SK-N-SH (cell line): ENCODE measurements at regions not wholly inside any gene's neighbourhood (a gene's known extent, or its start where the extent isn't known, plus 50 kb on each side); places are given as distances from the start of the nearest gene placed in this dataset.

ENCODE experiments used
- CTCF ChIA-PET: fragments of 300-600, 350-600 bp; formaldehyde crosslinking; extraction: SDS; loops from one replicate; lab custom pipeline; 2021; lab: Yijun Ruan, JAX
- POLR2A ChIA-PET: fragments of 350-600 bp; sonication (Branson Sonifier 250); formaldehyde crosslinking; extraction: SDS; loops from one replicate; lab custom pipeline; 2020; ENCODE audit warnings: antibody characterized with exemption, inconsistent platforms; lab: Yijun Ruan, JAX
- DNase-seq: peaks from one replicate; pipeline ENCODE4 v3.0.0; 2012
- H2AFZ ChIP-seq: fragments of 200-600 bp; sonication (generic); 2 replicates; pipeline ENCODE4 v1.8.1; 2016; ENCODE audit warnings: antibody characterized with exemption, mild to moderate bottlenecking, low read depth
- H3F3A ChIP-seq: fragments of 200-600 bp; sonication (generic); replicated peaks from 2 replicates; pipeline ENCODE3; 2016; ENCODE audit warnings: antibody characterized with exemption, mild to moderate bottlenecking; ENCODE audit not compliant: insufficient read depth
- H3K27ac ChIP-seq, 2 experiments: fragments of 200-500 bp in 1 of 2; fragments of 200-600 bp in 1 of 2; sonication (Bioruptor generic) in 1 of 2; sonication (generic), shearing (Covaris generic) in 1 of 2; 2 replicates each; pipeline versions ENCODE4 v1.5.1 to v1.6.1; 2014 to 2016; ENCODE audit warnings: low read depth in 2 of 2, inconsistent platforms in 1 of 2, low read length in 1 of 2, mild to moderate bottlenecking in 1 of 2, mixed read lengths in 1 of 2
- H3K27me3 ChIP-seq: fragments of 200-600 bp; sonication (generic), shearing (Covaris generic); 2 replicates; pipeline ENCODE4 v1.6.1; 2016; ENCODE audit warnings: mixed run types; ENCODE audit not compliant: insufficient read depth
- H3K36me3 ChIP-seq, 2 experiments: fragments of 200-500 bp in 1 of 2; fragments of 200-600 bp in 1 of 2; sonication (Bioruptor generic) in 1 of 2; sonication (generic) in 1 of 2; replicated peaks in 1 of 2; 2 replicates each; pipeline versions ENCODE3 to v1.5.1; 2014 to 2016; ENCODE audit warnings: low read length in 1 of 2, mild to moderate bottlenecking in 1 of 2; ENCODE audit not compliant: insufficient read depth in 2 of 2, control insufficient read depth in 1 of 2
- H3K4me1 ChIP-seq, 2 experiments: fragments of 200-500 bp in 1 of 2; fragments of 200-600 bp in 1 of 2; sonication (Bioruptor generic) in 1 of 2; sonication (generic), shearing (Covaris generic) in 1 of 2; 2 replicates each; pipeline versions ENCODE4 v1.5.1 to v1.6.1; 2014 to 2016; ENCODE audit warnings: low read depth in 1 of 2, low read length in 1 of 2, mixed run types in 1 of 2; ENCODE audit not compliant: insufficient read depth in 2 of 2, control insufficient read depth in 1 of 2
- H3K4me2 ChIP-seq: fragments of 200-600 bp; sonication (generic), shearing (Covaris generic); 2 replicates; pipeline ENCODE4 v1.6.1; 2017; ENCODE audit warnings: mixed run types
- H3K4me3 ChIP-seq, 2 experiments: fragments of 200-500 bp in 1 of 2; fragments of 200-600 bp in 1 of 2; sonication (Bioruptor generic) in 1 of 2; sonication (generic), shearing (Covaris generic) in 1 of 2; 2 replicates each; pipeline versions ENCODE4 v1.5.1 to v1.8.1; 2014 to 2016; ENCODE audit warnings: low read depth in 2 of 2, inconsistent platforms in 1 of 2, low read length in 1 of 2, mild to moderate bottlenecking in 1 of 2, mixed read lengths in 1 of 2, moderate library complexity in 1 of 2
- H3K79me2 ChIP-seq: fragments of 200-600 bp; sonication (generic); 2 replicates; pipeline ENCODE4 v1.8.1; 2017; ENCODE audit warnings: mild to moderate bottlenecking; ENCODE audit not compliant: insufficient read depth
- H3K9ac ChIP-seq: fragments of 200-600 bp; sonication (generic); 2 replicates; pipeline ENCODE4 v1.6.1; 2017; ENCODE audit warnings: mixed run types
- H3K9me2 ChIP-seq: fragments of 200-600 bp; sonication (generic); 2 replicates; pipeline ENCODE4 v1.6.1; 2017; ENCODE audit warnings: mixed run types
- H3K9me3 ChIP-seq: fragments of 200-600 bp; sonication (generic); 2 replicates; pipeline ENCODE4 v1.6.1; 2017; ENCODE audit warnings: mixed run types, mild to moderate bottlenecking, moderate library complexity
- H4K20me1 ChIP-seq: fragments of 200-600 bp; sonication (generic); 2 replicates; pipeline ENCODE4 v1.6.1; 2017; ENCODE audit warnings: mild to moderate bottlenecking, mixed run types; ENCODE audit not compliant: insufficient read depth
- ELF1 ChIP-seq: IDR thresholded peaks from 2 replicates; pipeline ENCODE4 v1.4.0; 2012
- FOSL2 ChIP-seq: IDR thresholded peaks from 2 replicates; pipeline ENCODE4 v1.4.0; 2012; ENCODE audit warnings: low read depth, mild to moderate bottlenecking, moderate library complexity, borderline replicate concordance
- FOXJ3 ChIP-seq: sonication (generic); formaldehyde crosslinking; IDR thresholded peaks from 2 replicates; pipeline ENCODE4 v1.5.1; 2020; ENCODE audit warnings: mild to moderate bottlenecking, missing genetic modification reagents
- JUND ChIP-seq: IDR thresholded peaks from 2 replicates; pipeline ENCODE4 v1.4.0; 2012
- MEF2A ChIP-seq: IDR thresholded peaks from 2 replicates; pipeline ENCODE4 v1.4.0; 2012; ENCODE audit warnings: low read depth, borderline replicate concordance
- POLR2AphosphoS5 ChIP-seq: IDR thresholded peaks from 2 replicates; pipeline ENCODE4 v1.6.1; 2012; ENCODE audit warnings: low read depth, low read length
- RCOR1 ChIP-seq: fragments of 150-350 bp; IDR thresholded peaks from 2 replicates; pipeline ENCODE4 v1.6.1; 2017; ENCODE audit warnings: antibody characterized with exemption, low read length
- RXRA ChIP-seq: IDR thresholded peaks from 2 replicates; pipeline ENCODE4 v1.4.0; 2012; ENCODE audit warnings: low read depth, mild to moderate bottlenecking, borderline replicate concordance
- SIN3A ChIP-seq: IDR thresholded peaks from 2 replicates; pipeline ENCODE4 v1.6.1; 2012; ENCODE audit warnings: low read depth, mild to moderate bottlenecking, low read length, moderate library complexity, borderline replicate concordance
- TAF1 ChIP-seq: IDR thresholded peaks from 2 replicates; pipeline ENCODE4 v1.6.1; 2012; ENCODE audit warnings: low read depth, mild to moderate bottlenecking, low read length, moderate library complexity, borderline replicate concordance
- TCF12 ChIP-seq: IDR thresholded peaks from 2 replicates; pipeline ENCODE4 v1.4.0; 2012
- TEAD4 ChIP-seq: IDR thresholded peaks from 2 replicates; pipeline ENCODE4 v1.4.0; 2012; ENCODE audit warnings: mild to moderate bottlenecking, borderline replicate concordance; ENCODE audit not compliant: insufficient read depth
- YY1 ChIP-seq: IDR thresholded peaks from 2 replicates; pipeline ENCODE4 v1.4.0; 2012; ENCODE audit warnings: low read depth, mild to moderate bottlenecking
- WGBS: methylation state at CpG from one replicate; pipeline ENCODE4 v1.1.6; 2017; ENCODE audit warnings: low lambda C conversion rate; 5-methylcytosine and 5-hydroxymethylcytosine counted together
- TF ChIP-seq, protein P1 (sequence below): IDR thresholded peaks from 2 replicates; pipeline ENCODE4 v1.4.0; 2012; ENCODE audit warnings: low read depth, borderline replicate concordance
- TF ChIP-seq, protein P2 (sequence below): fragments of 200-600 bp; sonication (generic); IDR thresholded peaks from 2 replicates; pipeline ENCODE4 v1.6.1; 2017; ENCODE audit warnings: antibody characterized with exemption, mild to moderate bottlenecking, moderate library complexity
- TF ChIP-seq, protein P3 (sequence below): IDR thresholded peaks from 2 replicates; pipeline ENCODE4 v1.4.0; 2012; ENCODE audit warnings: low read depth, borderline replicate concordance
- TF ChIP-seq, protein P4 (sequence below): fragments of 150-350 bp; IDR thresholded peaks from 2 replicates; pipeline ENCODE4 v1.6.1; 2016; ENCODE audit warnings: mild to moderate bottlenecking, low read depth, low read length

DNA sequence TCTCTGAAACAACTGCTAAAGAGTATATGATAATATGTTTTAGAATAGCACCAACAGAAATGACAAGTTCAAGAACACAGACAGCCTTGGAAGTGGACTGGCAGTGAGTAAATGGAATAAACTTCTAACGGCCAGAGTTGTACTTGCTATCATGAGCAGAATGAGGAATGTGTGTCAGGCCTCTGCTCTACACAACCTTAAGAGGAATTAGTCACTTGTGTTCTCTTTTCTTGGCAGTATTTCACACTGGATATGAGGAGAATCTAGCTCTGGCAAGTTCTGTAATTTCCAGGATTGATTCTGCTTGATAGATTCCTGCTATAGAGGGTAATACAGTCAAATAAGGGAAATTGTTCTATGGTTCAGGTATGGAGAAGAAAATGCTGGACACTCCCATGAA is 757.3 kb downstream of the EFNB2 start:
- Histone ChIP-seq H3K79me2 (no peaks in the 10 kb centered on the region), H3K9me3 (no peaks in the 10 kb centered on the region), H3K9me2 (no peaks in the 10 kb centered on the region), H4K20me1 (no peaks in the 10 kb centered on the region), H3K4me3 (no peak overlapping the region), H3K27me3 (no peaks in the 10 kb centered on the region), H3F3A (no peaks in the 10 kb centered on the region), H3K36me3 (no peaks in the 10 kb centered on the region), H3K4me2 (no peak overlapping the region)
- WGBS, result 17% methylated on average over 1 of the region's 1 CpG
- CTCF ChIA-PET, result no interaction called here
- DNase-seq, result no peak
- TF ChIP-seq TEAD4 (no peak), YY1 (no peak), FOSL2 (no peak), FOXJ3 (CRISPR knock-in tag) (no peak), RXRA (no peak), MEF2A (no peak), ELF1 (no peak), TAF1 (no peak), SIN3A (no peak), TCF12 (no peak), POLR2AphosphoS5 (no peak), JUND (no peak), RCOR1 (no peak)
- TF ChIP-seq, protein P1, sequence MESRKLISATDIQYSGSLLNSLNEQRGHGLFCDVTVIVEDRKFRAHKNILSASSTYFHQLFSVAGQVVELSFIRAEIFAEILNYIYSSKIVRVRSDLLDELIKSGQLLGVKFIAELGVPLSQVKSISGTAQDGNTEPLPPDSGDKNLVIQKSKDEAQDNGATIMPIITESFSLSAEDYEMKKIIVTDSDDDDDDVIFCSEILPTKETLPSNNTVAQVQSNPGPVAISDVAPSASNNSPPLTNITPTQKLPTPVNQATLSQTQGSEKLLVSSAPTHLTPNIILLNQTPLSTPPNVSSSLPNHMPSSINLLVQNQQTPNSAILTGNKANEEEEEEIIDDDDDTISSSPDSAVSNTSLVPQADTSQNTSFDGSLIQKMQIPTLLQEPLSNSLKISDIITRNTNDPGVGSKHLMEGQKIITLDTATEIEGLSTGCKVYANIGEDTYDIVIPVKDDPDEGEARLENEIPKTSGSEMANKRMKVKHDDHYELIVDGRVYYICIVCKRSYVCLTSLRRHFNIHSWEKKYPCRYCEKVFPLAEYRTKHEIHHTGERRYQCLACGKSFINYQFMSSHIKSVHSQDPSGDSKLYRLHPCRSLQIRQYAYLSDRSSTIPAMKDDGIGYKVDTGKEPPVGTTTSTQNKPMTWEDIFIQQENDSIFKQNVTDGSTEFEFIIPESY, result no peak
- TF ChIP-seq, protein P2, sequence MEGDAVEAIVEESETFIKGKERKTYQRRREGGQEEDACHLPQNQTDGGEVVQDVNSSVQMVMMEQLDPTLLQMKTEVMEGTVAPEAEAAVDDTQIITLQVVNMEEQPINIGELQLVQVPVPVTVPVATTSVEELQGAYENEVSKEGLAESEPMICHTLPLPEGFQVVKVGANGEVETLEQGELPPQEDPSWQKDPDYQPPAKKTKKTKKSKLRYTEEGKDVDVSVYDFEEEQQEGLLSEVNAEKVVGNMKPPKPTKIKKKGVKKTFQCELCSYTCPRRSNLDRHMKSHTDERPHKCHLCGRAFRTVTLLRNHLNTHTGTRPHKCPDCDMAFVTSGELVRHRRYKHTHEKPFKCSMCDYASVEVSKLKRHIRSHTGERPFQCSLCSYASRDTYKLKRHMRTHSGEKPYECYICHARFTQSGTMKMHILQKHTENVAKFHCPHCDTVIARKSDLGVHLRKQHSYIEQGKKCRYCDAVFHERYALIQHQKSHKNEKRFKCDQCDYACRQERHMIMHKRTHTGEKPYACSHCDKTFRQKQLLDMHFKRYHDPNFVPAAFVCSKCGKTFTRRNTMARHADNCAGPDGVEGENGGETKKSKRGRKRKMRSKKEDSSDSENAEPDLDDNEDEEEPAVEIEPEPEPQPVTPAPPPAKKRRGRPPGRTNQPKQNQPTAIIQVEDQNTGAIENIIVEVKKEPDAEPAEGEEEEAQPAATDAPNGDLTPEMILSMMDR, result no peak
- TF ChIP-seq, protein P3, sequence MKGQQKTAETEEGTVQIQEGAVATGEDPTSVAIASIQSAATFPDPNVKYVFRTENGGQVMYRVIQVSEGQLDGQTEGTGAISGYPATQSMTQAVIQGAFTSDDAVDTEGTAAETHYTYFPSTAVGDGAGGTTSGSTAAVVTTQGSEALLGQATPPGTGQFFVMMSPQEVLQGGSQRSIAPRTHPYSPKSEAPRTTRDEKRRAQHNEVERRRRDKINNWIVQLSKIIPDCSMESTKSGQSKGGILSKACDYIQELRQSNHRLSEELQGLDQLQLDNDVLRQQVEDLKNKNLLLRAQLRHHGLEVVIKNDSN, result no peak
- TF ChIP-seq, protein P4, sequence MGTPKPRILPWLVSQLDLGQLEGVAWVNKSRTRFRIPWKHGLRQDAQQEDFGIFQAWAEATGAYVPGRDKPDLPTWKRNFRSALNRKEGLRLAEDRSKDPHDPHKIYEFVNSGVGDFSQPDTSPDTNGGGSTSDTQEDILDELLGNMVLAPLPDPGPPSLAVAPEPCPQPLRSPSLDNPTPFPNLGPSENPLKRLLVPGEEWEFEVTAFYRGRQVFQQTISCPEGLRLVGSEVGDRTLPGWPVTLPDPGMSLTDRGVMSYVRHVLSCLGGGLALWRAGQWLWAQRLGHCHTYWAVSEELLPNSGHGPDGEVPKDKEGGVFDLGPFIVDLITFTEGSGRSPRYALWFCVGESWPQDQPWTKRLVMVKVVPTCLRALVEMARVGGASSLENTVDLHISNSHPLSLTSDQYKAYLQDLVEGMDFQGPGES, result no peak
- TF ChIP-seq, all 33 proteins: peak for 0
- Histone ChIP-seq H3K27ac (no peak overlapping the region), H2AFZ (no peak overlapping the region), H3K4me1 (peaks cover 0 to 2% of the 10 kb centered on the region in 2 experiments; a peak in 1 of 4 replicates), H3K9ac (no peak overlapping the region)
- POLR2A ChIA-PET, result no interaction called here
